ENCODE measurements at regions not wholly inside any gene's neighbourhood (a gene's known extent, or its start where the extent isn't known, plus 50 kb on each side); places are given as distances from the start of the nearest gene placed in this dataset.

DNA sequence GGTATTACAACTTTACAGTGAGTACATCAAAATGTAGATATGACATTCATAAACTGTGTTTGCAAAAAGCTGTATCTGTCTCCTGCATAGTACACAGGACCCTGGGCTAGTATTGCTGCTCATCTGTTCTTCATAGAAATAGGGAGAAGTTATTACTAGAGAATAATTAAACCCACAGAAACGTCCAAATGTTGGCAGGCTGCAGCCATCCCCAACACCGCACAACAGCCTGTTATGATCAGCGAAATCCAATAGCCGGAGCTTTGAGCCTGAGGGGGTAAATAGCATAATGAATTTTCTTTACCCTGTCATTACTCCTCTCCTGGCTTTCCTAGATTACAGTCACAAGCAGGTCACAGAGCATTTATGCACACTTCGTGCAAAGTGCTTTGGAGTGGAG, 178.0 kb downstream of the DACT1 start:
- DNase-seq (ENCODE audit: low read depth, low spot score) (no peak), ATAC-seq (no peak)
- CTCF ChIA-PET = interaction anchor here (1.5 kb wide), 1 partner anchor 11 kb away, joined by 5 read pairs; no protein-coding TSS in a partner anchor
- H2AFZ ChIP-seq (ENCODE audit: low read depth, low read length, poor library complexity, severe bottlenecking) = no peak overlapping the region
- intact Hi-C loops (cut with micrococcal nuclease) = no loop called here
- no peaks in the 10 kb centered on the region for H4K20me1 ChIP-seq (ENCODE audit: insufficient read depth)
- no peaks in the 10 kb centered on the region for H3K36me3 ChIP-seq (ENCODE audit: control insufficient read depth in 1 of 2, insufficient read depth in 2 of 2, low read length in 2 of 2)
- POLR2A ChIA-PET = no interaction called here
- no peaks in the 10 kb centered on the region for H3K9me3 ChIP-seq (ENCODE audit: control insufficient read depth in 1 of 2, insufficient read depth in 1 of 2, low read depth in 1 of 2, low read length in 2 of 2)
- H3K4me1 ChIP-seq (ENCODE audit: control insufficient read depth in 1 of 2, insufficient read depth in 2 of 2, low read length in 2 of 2) = 0 out of 4 replicates have a peak, but pooled peaks cover 0 to under 1% of the 10 kb centered on the region in 2 experiments
- no peak overlapping the region for H3K4me3 ChIP-seq (replicated peaks in 1 of 2; ENCODE audit: low read depth in 1 of 2, low read length in 2 of 2)
- RAD21 ChIA-PET (ENCODE audit: low non-redundant PET in 1 of 2, low total read pairs in 2 of 2, uncharacterized antibody in 2 of 2, unreplicated experiment in 2 of 2) = no interaction called here
- H3K27ac ChIP-seq (ENCODE audit: low read depth, low read length) = no peak overlapping the region
- H3K9me2 ChIP-seq (ENCODE audit: insufficient read depth) = no peaks in the 10 kb centered on the region
- no TSS peak for BruUV-seq (replicated peaks)
- H3K9ac ChIP-seq (ENCODE audit: low read length) = no peak overlapping the region
- TF ChIP-seq REST (IDR thresholded peaks at IDR 0.05; ENCODE audit: low read depth) = no peak
- no peak for TF ChIP-seq EGR1 (IDR thresholded peaks at IDR 0.05; ENCODE audit: low read depth)
- TF ChIP-seq TCF7L2 (IDR thresholded peaks at IDR 0.05; ENCODE audit: borderline replicate concordance, extremely low read depth, insufficient read depth, insufficient read length) = no peak
- TF ChIP-seq CBX3 (IDR thresholded peaks at IDR 0.05; ENCODE audit: low read depth) = no peak
- no peak for TF ChIP-seq POLR2A (IDR thresholded peaks at IDR 0.05; ENCODE audit: borderline replicate concordance, extremely low read depth, insufficient read depth, insufficient read length)
- no peak for TF ChIP-seq ZNF274 (IDR thresholded peaks at IDR 0.05; ENCODE audit: low read depth, low read length)
- TF ChIP-seq EZH2 (IDR thresholded peaks at IDR 0.05) = no peak
- no peak for TF ChIP-seq SP1 (IDR thresholded peaks at IDR 0.05; ENCODE audit: low read depth)
- TF ChIP-seq SIN3A (IDR thresholded peaks at IDR 0.05; ENCODE audit: low read depth) = no peak
- no peak for TF ChIP-seq ZBTB33 (IDR thresholded peaks at IDR 0.05; ENCODE audit: extremely low read depth, insufficient replicate concordance, low read length)
- no peak for TF ChIP-seq EZH2phosphoT487 (IDR thresholded peaks at IDR 0.05; ENCODE audit: borderline replicate concordance)
- no peak for TF ChIP-seq JUND (IDR thresholded peaks at IDR 0.05)
- TF ChIP-seq YY1 (IDR thresholded peaks at IDR 0.05; ENCODE audit: extremely low read depth, insufficient replicate concordance, low read depth, low read length) = no peak
- no peaks in the 10 kb centered on the region for H3K79me2 ChIP-seq (ENCODE audit: insufficient read depth, low read length)
- no peak overlapping the region for H3K4me2 ChIP-seq (ENCODE audit: low read length)
- H3K27me3 ChIP-seq (ENCODE audit: insufficient read depth, low read length) = no peaks in the 10 kb centered on the region
